ENCODE measurements at regions not wholly inside any gene's neighbourhood (a gene's known extent, or its start where the extent isn't known, plus 50 kb on each side); places are given as distances from the start of the nearest gene placed in this dataset.

- DNase-seq (ENCODE audit: low read depth, low spot score) = no peak
- Histone ChIP-seq H3K4me3 (ENCODE audit: low read length) (no peak overlapping the region), H3K9me3 (ENCODE audit: control insufficient read depth, insufficient read depth, low read length) (no peaks in the 10 kb centered on the region), H3K36me3 (ENCODE audit: control insufficient read depth, insufficient read depth, low read length) (no peaks in the 10 kb centered on the region), H3K27ac (ENCODE audit: low read length) (no peak overlapping the region), H3K4me1 (ENCODE audit: control insufficient read depth, insufficient read depth, low read length) (no peaks in the 10 kb centered on the region), H3K27me3 (ENCODE audit: control insufficient read depth, insufficient read depth, low read length) (no peaks in the 10 kb centered on the region)
- no CpG with 5 or more reads among the region's 3 CpGs for WGBS (ENCODE audit: insufficient coverage, insufficient read length)
Observed at GRCh38 chr13:47000165-47000564, 103.3 kb upstream of the HTR2A start.

DNA sequence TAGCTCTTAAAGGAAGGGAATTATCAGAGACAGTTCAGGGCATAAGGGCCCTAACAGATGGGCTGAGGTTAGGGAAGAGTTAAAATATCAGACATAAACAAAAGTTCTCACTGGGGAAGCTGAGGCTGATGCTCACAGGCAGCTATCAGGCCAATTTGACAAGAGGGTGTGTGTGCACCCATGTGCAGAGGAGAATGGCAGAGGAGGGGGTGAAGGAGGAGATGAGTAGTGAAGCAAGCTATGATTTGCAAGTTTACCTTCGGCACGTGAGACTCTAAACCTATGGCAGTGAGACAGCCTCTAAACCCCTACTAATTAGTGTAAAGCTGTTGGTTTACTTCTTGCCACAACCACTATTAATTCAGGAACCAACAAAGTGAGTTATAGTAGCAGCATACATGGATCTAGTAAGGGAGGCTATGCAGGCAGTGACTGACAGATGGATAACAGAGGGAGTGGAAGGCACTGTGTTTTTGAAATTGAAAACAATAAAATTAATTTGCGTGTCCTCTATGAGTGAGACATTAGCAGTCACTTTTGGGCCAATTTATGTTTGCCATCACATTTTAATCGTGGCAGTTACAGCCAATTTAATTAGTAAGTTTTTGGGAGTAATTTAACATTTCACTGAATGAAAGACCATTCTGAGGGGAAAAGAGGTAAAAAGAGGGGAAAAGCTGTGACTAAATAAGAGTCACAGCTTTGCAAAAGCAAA lies 99.6 kb upstream of the HTR2A start:
- no CpG with 5 or more reads among the region's 4 CpGs for WGBS (ENCODE audit: insufficient coverage, insufficient read length)

GRCh38 chr13:46995874-46996273 lies 99.0 kb upstream of the HTR2A start:
- Histone ChIP-seq H3K9me3 (ENCODE audit: control insufficient read depth, insufficient read depth, low read length) (no peaks in the 10 kb centered on the region), H3K4me1 (ENCODE audit: control insufficient read depth, insufficient read depth, low read length) (no peaks in the 10 kb centered on the region), H3K36me3 (ENCODE audit: control insufficient read depth, insufficient read depth, low read length) (no peaks in the 10 kb centered on the region), H3K27me3 (ENCODE audit: control insufficient read depth, insufficient read depth, low read length) (no peaks in the 10 kb centered on the region), H3K27ac (ENCODE audit: low read length) (no peak overlapping the region), H3K4me3 (ENCODE audit: low read length) (no peak overlapping the region)
- DNase-seq (ENCODE audit: low read depth, low spot score) = no peak
- WGBS (ENCODE audit: insufficient coverage, insufficient read length) = no CpG with 5 or more reads among the region's 1 CpG

More for the DNA sequence above, 99.6 kb upstream of the HTR2A start:
- Histone ChIP-seq H3K9me3 (ENCODE audit: control insufficient read depth, insufficient read depth, low read length) (no peaks in the 10 kb centered on the region), H3K4me1 (ENCODE audit: control insufficient read depth, insufficient read depth, low read length) (no peaks in the 10 kb centered on the region), H3K36me3 (ENCODE audit: control insufficient read depth, insufficient read depth, low read length) (no peaks in the 10 kb centered on the region), H3K27me3 (ENCODE audit: control insufficient read depth, insufficient read depth, low read length) (no peaks in the 10 kb centered on the region), H3K27ac (ENCODE audit: low read length) (no peak overlapping the region), H3K4me3 (ENCODE audit: low read length) (no peak overlapping the region)
- no peak for DNase-seq (ENCODE audit: low read depth, low spot score)

GRCh38 chr13:46994492-46994891 lies 97.6 kb upstream of the HTR2A start:
- WGBS (ENCODE audit: insufficient coverage, insufficient read length) = no CpG with 5 or more reads among the region's 7 CpGs
- no peaks in the 10 kb centered on the region for H3K36me3 ChIP-seq (ENCODE audit: control insufficient read depth, insufficient read depth, low read length)
- no peak overlapping the region for H3K4me3 ChIP-seq (ENCODE audit: low read length)
- no peak overlapping the region for H3K27ac ChIP-seq (ENCODE audit: low read length)
- H3K27me3 ChIP-seq (ENCODE audit: control insufficient read depth, insufficient read depth, low read length) = no peaks in the 10 kb centered on the region
- H3K4me1 ChIP-seq (ENCODE audit: control insufficient read depth, insufficient read depth, low read length) = no peaks in the 10 kb centered on the region
- no peak for DNase-seq (ENCODE audit: low read depth, low spot score)
- H3K9me3 ChIP-seq (ENCODE audit: control insufficient read depth, insufficient read depth, low read length) = no peaks in the 10 kb centered on the region

GRCh38 chr13:46992383-46992952 lies 95.6 kb upstream of the HTR2A start:
- Histone ChIP-seq H3K4me3 (ENCODE audit: low read length) (no peak overlapping the region), H3K36me3 (ENCODE audit: control insufficient read depth, insufficient read depth, low read length) (no peaks in the 10 kb centered on the region), H3K9me3 (ENCODE audit: control insufficient read depth, insufficient read depth, low read length) (no peaks in the 10 kb centered on the region), H3K27me3 (ENCODE audit: control insufficient read depth, insufficient read depth, low read length) (no peaks in the 10 kb centered on the region), H3K4me1 (ENCODE audit: control insufficient read depth, insufficient read depth, low read length) (no peaks in the 10 kb centered on the region), H3K27ac (ENCODE audit: low read length) (no peak overlapping the region)
- DNase-seq (ENCODE audit: low read depth, low spot score) = no peak
- WGBS (ENCODE audit: insufficient coverage, insufficient read length) = no CpG with 5 or more reads among the region's 3 CpGs

DNA sequence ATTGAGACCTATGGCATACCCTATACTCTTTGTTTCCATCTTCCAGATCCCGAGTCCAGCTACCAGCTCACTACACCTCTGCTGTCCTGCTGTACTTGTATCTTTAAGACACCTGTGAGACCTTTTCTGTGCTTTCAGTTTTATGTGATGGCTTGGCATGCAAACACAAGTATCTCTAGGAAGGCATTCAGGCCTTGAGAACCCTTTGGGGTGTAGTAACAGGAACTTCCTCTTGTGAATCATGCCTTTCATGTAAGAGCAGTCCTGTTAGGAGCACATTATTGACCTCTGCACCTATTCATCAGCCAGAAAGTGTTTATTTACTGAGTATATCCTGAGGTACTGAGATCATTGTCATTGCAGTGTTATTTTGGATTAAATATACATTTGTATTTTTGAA lies 87.0 kb upstream of the HTR2A start:
- WGBS (ENCODE audit: insufficient coverage, insufficient read length) = no CpG with 5 or more reads among the region's 1 CpG
- H3K27ac ChIP-seq (ENCODE audit: low read length) = no peak overlapping the region
- no peak for DNase-seq (ENCODE audit: low read depth, low spot score)
- H3K27me3 ChIP-seq (ENCODE audit: control insufficient read depth, insufficient read depth, low read length) = no peaks in the 10 kb centered on the region
- H3K4me1 ChIP-seq (ENCODE audit: control insufficient read depth, insufficient read depth, low read length) = no peaks in the 10 kb centered on the region
- H3K9me3 ChIP-seq (ENCODE audit: control insufficient read depth, insufficient read depth, low read length) = no peaks in the 10 kb centered on the region
- H3K36me3 ChIP-seq (ENCODE audit: control insufficient read depth, insufficient read depth, low read length) = no peaks in the 10 kb centered on the region
- no peak overlapping the region for H3K4me3 ChIP-seq (ENCODE audit: low read length)

DNA sequence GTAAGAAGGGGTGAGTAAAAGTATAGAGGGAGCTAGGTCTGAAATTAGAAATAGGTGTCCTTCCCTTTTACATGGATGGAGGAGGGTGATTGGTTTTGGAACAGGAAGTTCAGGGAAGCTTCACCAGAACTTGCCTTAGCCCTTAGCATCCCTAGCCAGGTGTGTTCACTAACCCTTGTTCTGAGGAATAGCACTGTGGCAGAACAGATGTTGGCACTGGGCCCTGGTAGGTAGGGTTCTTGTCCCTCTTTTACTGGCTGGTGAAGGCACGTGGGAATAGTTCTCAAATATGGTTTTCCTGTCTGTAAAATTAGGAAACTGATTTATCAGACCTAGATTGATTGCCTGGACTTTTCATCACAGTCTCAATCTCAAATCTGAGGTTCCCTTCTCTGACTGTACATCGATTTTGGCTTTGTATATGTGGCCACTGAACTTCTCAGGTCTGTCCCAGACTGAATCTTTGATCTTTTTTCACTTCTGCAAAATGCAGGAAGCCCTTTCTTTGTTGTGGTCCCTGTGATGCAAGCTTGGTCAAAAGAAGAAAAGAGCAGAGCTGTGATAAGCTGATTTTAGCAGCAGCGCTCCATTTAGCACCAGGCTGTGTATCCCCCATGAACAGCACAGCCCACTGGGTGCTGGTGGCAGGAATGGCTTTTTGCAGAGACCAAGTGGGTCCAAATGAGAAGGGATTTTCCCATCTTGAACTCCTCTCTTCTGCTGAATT lies 86.2 kb upstream of the HTR2A start:
- no peak for DNase-seq (ENCODE audit: low read depth, low spot score)
- no peak overlapping the region for H3K4me3 ChIP-seq (ENCODE audit: low read length)
- H3K27ac ChIP-seq (ENCODE audit: low read length) = no peak overlapping the region
- H3K36me3 ChIP-seq (ENCODE audit: control insufficient read depth, insufficient read depth, low read length) = no peaks in the 10 kb centered on the region
- H3K4me1 ChIP-seq (ENCODE audit: control insufficient read depth, insufficient read depth, low read length) = no peaks in the 10 kb centered on the region
- H3K9me3 ChIP-seq (ENCODE audit: control insufficient read depth, insufficient read depth, low read length) = no peaks in the 10 kb centered on the region
- H3K27me3 ChIP-seq (ENCODE audit: control insufficient read depth, insufficient read depth, low read length) = no peaks in the 10 kb centered on the region
- WGBS (ENCODE audit: insufficient coverage, insufficient read length) = no CpG with 5 or more reads among the region's 3 CpGs

DNA sequence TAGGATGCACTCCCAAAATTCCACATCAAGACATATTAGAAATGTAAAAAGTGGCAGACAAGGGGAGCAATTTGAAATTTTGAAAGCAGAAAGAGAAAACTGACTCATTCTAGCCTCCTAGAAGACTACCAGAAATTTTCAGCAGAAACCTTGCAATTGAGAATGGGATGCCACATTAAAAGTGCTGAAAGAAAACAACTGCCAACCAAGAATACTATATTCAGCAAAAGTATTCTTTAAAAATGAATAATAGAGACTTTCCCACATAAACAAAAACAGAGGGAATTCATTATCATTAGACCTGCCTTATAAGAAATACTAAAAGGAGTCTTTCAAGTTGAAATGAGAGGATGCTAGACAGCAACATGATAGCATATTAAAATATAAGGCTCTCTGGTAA lies 78.3 kb upstream of the HTR2A start:
- Histone ChIP-seq H3K4me1 (ENCODE audit: control insufficient read depth, insufficient read depth, low read length) (no peaks in the 10 kb centered on the region), H3K4me3 (ENCODE audit: low read length) (no peak overlapping the region), H3K9me3 (ENCODE audit: control insufficient read depth, insufficient read depth, low read length) (no peaks in the 10 kb centered on the region)

GRCh38 chr13:46968450-46968849 lies 71.6 kb upstream of the HTR2A start:
- Histone ChIP-seq H3K9me3 (ENCODE audit: control insufficient read depth, insufficient read depth, low read length) (no peaks in the 10 kb centered on the region), H3K36me3 (ENCODE audit: control insufficient read depth, insufficient read depth, low read length) (no peaks in the 10 kb centered on the region), H3K4me1 (ENCODE audit: control insufficient read depth, insufficient read depth, low read length) (no peaks in the 10 kb centered on the region), H3K27me3 (ENCODE audit: control insufficient read depth, insufficient read depth, low read length) (no peaks in the 10 kb centered on the region), H3K27ac (ENCODE audit: low read length) (no peak overlapping the region), H3K4me3 (ENCODE audit: low read length) (no peak overlapping the region)
- WGBS (ENCODE audit: insufficient coverage, insufficient read length) = no CpG with 5 or more reads among the region's 2 CpGs
- DNase-seq (ENCODE audit: low read depth, low spot score) = no peak

More for the DNA sequence above, 78.3 kb upstream of the HTR2A start:
- H3K36me3 ChIP-seq (ENCODE audit: control insufficient read depth, insufficient read depth, low read length) = no peaks in the 10 kb centered on the region
- no peak overlapping the region for H3K27ac ChIP-seq (ENCODE audit: low read length)
- DNase-seq (ENCODE audit: low read depth, low spot score) = no peak
- H3K27me3 ChIP-seq (ENCODE audit: control insufficient read depth, insufficient read depth, low read length) = no peaks in the 10 kb centered on the region

DNA sequence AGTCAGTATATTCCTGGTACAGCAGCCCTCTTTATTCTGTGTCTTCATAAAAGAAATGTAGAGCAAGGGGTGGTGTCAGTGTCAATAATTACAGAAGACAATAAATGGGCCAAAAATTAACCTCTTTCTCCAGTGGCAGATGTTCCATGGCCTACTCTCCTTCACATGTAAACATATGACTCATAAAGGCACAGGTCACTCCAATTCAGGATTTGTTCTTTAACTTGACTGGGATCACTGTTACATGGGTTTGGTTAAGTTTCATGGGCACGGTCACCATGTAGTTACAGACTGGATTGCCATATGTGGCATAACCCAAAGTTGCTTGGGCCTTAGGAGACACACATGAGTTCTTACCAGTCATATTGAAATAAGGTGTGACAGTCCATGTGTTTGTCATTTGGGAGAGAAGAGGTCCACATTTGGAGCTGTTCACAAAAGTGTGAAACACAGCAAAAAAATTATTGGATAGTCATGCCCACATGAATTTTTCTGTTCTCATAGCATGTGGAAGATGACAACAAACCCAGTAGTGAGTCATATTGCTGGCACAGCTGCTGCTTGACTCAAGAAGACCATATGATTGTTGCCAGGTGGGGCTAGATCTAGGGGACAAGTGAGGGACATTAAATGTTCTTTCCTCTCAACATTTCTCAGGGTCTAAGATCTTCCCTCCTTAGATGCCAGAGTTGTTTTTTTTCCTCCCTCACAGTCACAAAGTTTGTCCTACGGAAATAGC lies 68.1 kb upstream of the HTR2A start:
- Histone ChIP-seq H3K36me3 (ENCODE audit: control insufficient read depth, insufficient read depth, low read length) (no peaks in the 10 kb centered on the region), H3K27me3 (ENCODE audit: control insufficient read depth, insufficient read depth, low read length) (no peaks in the 10 kb centered on the region), H3K27ac (ENCODE audit: low read length) (no peak overlapping the region), H3K4me1 (ENCODE audit: control insufficient read depth, insufficient read depth, low read length) (no peaks in the 10 kb centered on the region), H3K9me3 (ENCODE audit: control insufficient read depth, insufficient read depth, low read length) (no peaks in the 10 kb centered on the region), H3K4me3 (ENCODE audit: low read length) (no peak overlapping the region)
- no peak for DNase-seq (ENCODE audit: low read depth, low spot score)
- WGBS (ENCODE audit: insufficient coverage, insufficient read length) = no CpG with 5 or more reads among the region's 2 CpGs

All from iPS DF 6.9 (cell line).